ENCODE measurements at regions not wholly inside any gene's neighbourhood (a gene's known extent, or its start where the extent isn't known, plus 50 kb on each side); places are given as distances from the start of the nearest gene placed in this dataset.
A peak's percentile ranks its signal among the peaks of the same experiment; 100 is the strongest.

DNA sequence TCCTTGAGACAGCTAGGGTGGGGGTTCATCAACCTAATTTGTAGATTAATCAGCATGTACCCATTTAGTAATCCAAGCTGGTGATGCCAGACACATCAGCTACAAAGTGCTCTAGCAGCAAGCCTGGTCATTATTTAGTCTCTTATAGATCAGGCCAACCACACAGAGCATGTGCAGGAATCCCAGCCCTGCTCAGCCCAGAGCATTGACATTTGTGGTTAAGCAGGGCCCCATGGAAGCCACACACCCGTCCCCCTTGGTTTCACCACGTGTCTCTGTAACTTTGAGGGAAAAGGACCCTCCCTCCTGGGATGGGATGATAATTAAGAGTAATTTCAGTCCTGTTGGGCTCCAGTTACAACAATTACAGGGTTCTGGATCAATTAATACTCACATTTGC lies 268.8 kb upstream of the RPL38 start:
- no peaks in the 10 kb centered on the region for H3K36me3 ChIP-seq (ENCODE audit: control insufficient read depth, insufficient read depth, low read length)
- intact Hi-C loops (cut with micrococcal nuclease; ENCODE audit: unreplicated experiment), result no loop called here
- H3K27me3 ChIP-seq (ENCODE audit: control insufficient read depth, insufficient read depth, low read length), result peaks cover 6% of the 10 kb centered on the region; the same call in 1 of the 2 replicates
- in situ Hi-C loops (cut with HindIII; ENCODE audit: low pct_unique_long_range_greater_than_20kb, low sequenced_read_pairs), result no loop called here
- TF ChIP-seq SIN3A (IDR thresholded peaks at IDR 0.05; ENCODE audit: borderline replicate concordance, insufficient read depth, low read depth, low read length) (no peak), POLR2AphosphoS5 (IDR thresholded peaks at IDR 0.05; ENCODE audit: low read depth, low read length) (no peak), TCF7L2 (IDR thresholded peaks at IDR 0.05; ENCODE audit: low read depth, low read length) (no peak)
- TF ChIP-seq, protein P1, sequence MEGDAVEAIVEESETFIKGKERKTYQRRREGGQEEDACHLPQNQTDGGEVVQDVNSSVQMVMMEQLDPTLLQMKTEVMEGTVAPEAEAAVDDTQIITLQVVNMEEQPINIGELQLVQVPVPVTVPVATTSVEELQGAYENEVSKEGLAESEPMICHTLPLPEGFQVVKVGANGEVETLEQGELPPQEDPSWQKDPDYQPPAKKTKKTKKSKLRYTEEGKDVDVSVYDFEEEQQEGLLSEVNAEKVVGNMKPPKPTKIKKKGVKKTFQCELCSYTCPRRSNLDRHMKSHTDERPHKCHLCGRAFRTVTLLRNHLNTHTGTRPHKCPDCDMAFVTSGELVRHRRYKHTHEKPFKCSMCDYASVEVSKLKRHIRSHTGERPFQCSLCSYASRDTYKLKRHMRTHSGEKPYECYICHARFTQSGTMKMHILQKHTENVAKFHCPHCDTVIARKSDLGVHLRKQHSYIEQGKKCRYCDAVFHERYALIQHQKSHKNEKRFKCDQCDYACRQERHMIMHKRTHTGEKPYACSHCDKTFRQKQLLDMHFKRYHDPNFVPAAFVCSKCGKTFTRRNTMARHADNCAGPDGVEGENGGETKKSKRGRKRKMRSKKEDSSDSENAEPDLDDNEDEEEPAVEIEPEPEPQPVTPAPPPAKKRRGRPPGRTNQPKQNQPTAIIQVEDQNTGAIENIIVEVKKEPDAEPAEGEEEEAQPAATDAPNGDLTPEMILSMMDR (IDR thresholded peaks at IDR 0.05), result no peak
- TF ChIP-seq, protein P2, sequence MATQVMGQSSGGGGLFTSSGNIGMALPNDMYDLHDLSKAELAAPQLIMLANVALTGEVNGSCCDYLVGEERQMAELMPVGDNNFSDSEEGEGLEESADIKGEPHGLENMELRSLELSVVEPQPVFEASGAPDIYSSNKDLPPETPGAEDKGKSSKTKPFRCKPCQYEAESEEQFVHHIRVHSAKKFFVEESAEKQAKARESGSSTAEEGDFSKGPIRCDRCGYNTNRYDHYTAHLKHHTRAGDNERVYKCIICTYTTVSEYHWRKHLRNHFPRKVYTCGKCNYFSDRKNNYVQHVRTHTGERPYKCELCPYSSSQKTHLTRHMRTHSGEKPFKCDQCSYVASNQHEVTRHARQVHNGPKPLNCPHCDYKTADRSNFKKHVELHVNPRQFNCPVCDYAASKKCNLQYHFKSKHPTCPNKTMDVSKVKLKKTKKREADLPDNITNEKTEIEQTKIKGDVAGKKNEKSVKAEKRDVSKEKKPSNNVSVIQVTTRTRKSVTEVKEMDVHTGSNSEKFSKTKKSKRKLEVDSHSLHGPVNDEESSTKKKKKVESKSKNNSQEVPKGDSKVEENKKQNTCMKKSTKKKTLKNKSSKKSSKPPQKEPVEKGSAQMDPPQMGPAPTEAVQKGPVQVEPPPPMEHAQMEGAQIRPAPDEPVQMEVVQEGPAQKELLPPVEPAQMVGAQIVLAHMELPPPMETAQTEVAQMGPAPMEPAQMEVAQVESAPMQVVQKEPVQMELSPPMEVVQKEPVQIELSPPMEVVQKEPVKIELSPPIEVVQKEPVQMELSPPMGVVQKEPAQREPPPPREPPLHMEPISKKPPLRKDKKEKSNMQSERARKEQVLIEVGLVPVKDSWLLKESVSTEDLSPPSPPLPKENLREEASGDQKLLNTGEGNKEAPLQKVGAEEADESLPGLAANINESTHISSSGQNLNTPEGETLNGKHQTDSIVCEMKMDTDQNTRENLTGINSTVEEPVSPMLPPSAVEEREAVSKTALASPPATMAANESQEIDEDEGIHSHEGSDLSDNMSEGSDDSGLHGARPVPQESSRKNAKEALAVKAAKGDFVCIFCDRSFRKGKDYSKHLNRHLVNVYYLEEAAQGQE (IDR thresholded peaks at IDR 0.05; ENCODE audit: insufficient read depth in 1 of 2, low read depth in 2 of 2, low read length in 1 of 2), result no peak
- ChIA-PET POLR2A (no interaction called here), CTCF (no interaction called here)
- H3K4me1 ChIP-seq (ENCODE audit: control insufficient read depth, insufficient read depth, low read length), result no peaks in the 10 kb centered on the region
- no peak overlapping the region for H3K27ac ChIP-seq (ENCODE audit: low read length)
- no peak overlapping the region for H3K4me3 ChIP-seq (ENCODE audit: low read depth in 2 of 2, low read length in 2 of 2)
- ATAC-seq (no peak), DNase-seq (ENCODE audit: low read depth, low spot score) (no peak)
- no TSS peak for BruUV-seq (replicated peaks)
- H3K9me3 ChIP-seq (ENCODE audit: control insufficient read depth, insufficient read depth, low read depth, low read length), result no peaks in the 10 kb centered on the region

DNA sequence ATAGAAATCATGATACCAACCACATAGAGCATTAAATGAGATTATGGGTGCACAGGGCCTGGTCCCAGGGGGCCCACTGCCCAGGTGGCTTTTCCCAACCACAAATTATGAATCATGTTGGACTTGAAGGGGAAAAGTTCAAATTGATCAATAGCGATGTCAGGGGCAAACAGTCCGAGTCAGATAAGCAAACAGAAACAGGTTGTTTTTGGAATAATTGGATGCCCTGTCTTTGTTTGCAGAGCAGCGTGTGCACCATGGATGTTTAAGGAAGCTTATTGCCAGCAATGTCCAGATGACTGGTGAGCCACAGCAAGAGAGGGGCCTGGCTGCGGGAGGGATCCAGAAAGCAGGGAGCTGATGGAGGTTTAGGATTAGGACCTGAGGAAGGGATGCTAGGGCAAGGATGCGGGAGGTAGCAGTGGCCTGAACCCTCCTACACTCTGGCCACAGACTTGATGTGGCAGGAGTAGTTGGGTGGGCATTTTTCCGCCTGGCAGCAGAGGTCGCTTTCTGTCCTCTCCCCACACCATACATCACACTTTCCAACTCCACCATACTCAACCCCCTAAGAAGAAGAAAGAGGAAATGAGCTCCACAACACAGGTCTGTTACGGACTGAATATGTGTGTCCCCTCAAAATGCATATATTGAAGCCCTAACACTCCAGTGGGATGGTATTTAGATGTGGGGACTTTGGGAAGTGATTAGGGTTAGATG lies 266.4 kb upstream of the RPL38 start:
- H3K36me3 ChIP-seq (ENCODE audit: control insufficient read depth, insufficient read depth, low read length), result no peaks in the 10 kb centered on the region
- no peak overlapping the region for H3K27ac ChIP-seq (ENCODE audit: low read length)
- TF ChIP-seq, protein P1 (IDR thresholded peaks at IDR 0.05), result no peak
- TF ChIP-seq TCF7L2 (IDR thresholded peaks at IDR 0.05; ENCODE audit: low read depth, low read length) (no peak), POLR2AphosphoS5 (IDR thresholded peaks at IDR 0.05; ENCODE audit: low read depth, low read length) (no peak), SIN3A (IDR thresholded peaks at IDR 0.05; ENCODE audit: borderline replicate concordance, insufficient read depth, low read depth, low read length) (no peak)
- TF ChIP-seq, protein P2 (IDR thresholded peaks at IDR 0.05; ENCODE audit: insufficient read depth in 1 of 2, low read depth in 2 of 2, low read length in 1 of 2), result no peak
- no peak for DNase-seq (ENCODE audit: low read depth, low spot score)
- POLR2A ChIA-PET, result interaction anchor here (0.6 kb wide), 2 partner anchors 12 to 13 kb away, joined by 4 to 6 read pairs; no protein-coding TSS in a partner anchor
- H3K4me1 ChIP-seq (ENCODE audit: control insufficient read depth, insufficient read depth, low read length), result no peaks in the 10 kb centered on the region
- intact Hi-C loops (cut with micrococcal nuclease; ENCODE audit: unreplicated experiment), result no loop called here
- in situ Hi-C loops (cut with HindIII; ENCODE audit: low pct_unique_long_range_greater_than_20kb, low sequenced_read_pairs), result no loop called here
- H3K4me3 ChIP-seq (ENCODE audit: low read depth in 2 of 2, low read length in 2 of 2), result no peak overlapping the region
- ATAC-seq, result peak; percentile 51; the same call in 1 of the 2 replicates
- no TSS peak for BruUV-seq (replicated peaks)
- no peaks in the 10 kb centered on the region for H3K9me3 ChIP-seq (ENCODE audit: control insufficient read depth, insufficient read depth, low read depth, low read length)
- CTCF ChIA-PET, result no interaction called here
- peaks cover 6% of the 10 kb centered on the region for H3K27me3 ChIP-seq (ENCODE audit: control insufficient read depth, insufficient read depth, low read length)

Data from Panc1 (cell line).